K562 (cell line): ENCODE measurements at regions not wholly inside any gene's neighbourhood (a gene's known extent, or its start where the extent isn't known, plus 50 kb on each side); places are given as distances from the start of the nearest gene placed in this dataset.

Experiments
- ATAC-seq: fragments of 200-7000 bp; cut with Tn5 transposase; 3 replicates; pipeline ENCODE4 v1.9.1; 2020; ENCODE audit warnings: moderate library complexity
- BruUV-seq: library from RNA; stranded (reverse); fragments of 400-500 nt; replicated peaks from 2 replicates; lab custom pipeline; 2021; lab: Mats Ljungman, UMichigan
- CTCF ChIA-PET: fragments of 300-600 bp; formaldehyde crosslinking; extraction: SDS; loops from one replicate; lab custom pipeline; 2021; ENCODE audit warnings: low intra/inter-chr PET ratio; lab: Yijun Ruan, JAX
- POLR2A ChIA-PET: fragments of 300-600, 350-650 bp; sonication (Branson Sonifier 250); formaldehyde crosslinking; extraction: SDS; loops from one replicate; lab custom pipeline; 2021; ENCODE audit warnings: antibody characterized with exemption, inconsistent platforms; lab: Yijun Ruan, JAX
- DNase-seq, 4 experiments: peaks; one replicate each; pipeline versions ENCODE4 v3.0.0 to v3.0.0-alpha.2; 2011 to 2018; ENCODE audit warnings: low spot score in 3 of 4, mixed read lengths in 3 of 4; ENCODE audit errors: extremely low read depth in 1 of 4
- FAIRE-seq: peaks from 2 replicates; lab custom pipeline; 2011; peaks lifted over from hg19 to GRCh38; lab: Jason Lieb, UNC
- H2AFZ ChIP-seq: 2 replicates; pipeline ENCODE4 v1.6.0; 2011; ENCODE audit warnings: low read depth, low read length, control low read depth, inconsistent platforms
- H3K27ac ChIP-seq: fragments of 200-600 bp; 3 replicates; pipeline ENCODE4 v1.8.0; 2011; ENCODE audit warnings: low read depth, mild to moderate bottlenecking, control low read depth, inconsistent platforms, low read length, moderate library complexity, mixed read lengths; ENCODE audit errors: extremely low read depth
- H3K27me3 ChIP-seq, 2 experiments: fragments of 300-600 bp in 1 of 2; 2 replicates in 1 of 2; 3 replicates in 1 of 2; pipeline versions ENCODE4 v1.6.0 to v1.8.0; 2011; ENCODE audit warnings: inconsistent platforms in 2 of 2, low read length in 2 of 2, mild to moderate bottlenecking in 1 of 2, mixed read lengths in 1 of 2, moderate library complexity in 1 of 2; ENCODE audit not compliant: control insufficient read depth in 2 of 2, insufficient read depth in 2 of 2
- H3K36me3 ChIP-seq: fragments of 300-600 bp; 3 replicates; pipeline ENCODE4 v1.8.0; 2011; ENCODE audit warnings: mild to moderate bottlenecking, low read length, inconsistent platforms; ENCODE audit not compliant: control insufficient read depth, insufficient read depth
- H3K4me1 ChIP-seq, 2 experiments: fragments of 200-600 bp in 1 of 2; replicated peaks in 1 of 2; 2 replicates in 1 of 2; 3 replicates in 1 of 2; pipeline versions ENCODE4 v1.5.1 to v1.8.0; 2011; ENCODE audit warnings: inconsistent platforms in 2 of 2, low read length in 2 of 2, mild to moderate bottlenecking in 1 of 2, mixed read lengths in 1 of 2, moderate library complexity in 1 of 2; ENCODE audit not compliant: control insufficient read depth in 2 of 2, insufficient read depth in 2 of 2
- H3K4me2 ChIP-seq: 2 replicates; pipeline ENCODE4 v1.6.1; 2011; ENCODE audit warnings: low read length, control low read depth, inconsistent platforms, mixed read lengths; ENCODE audit not compliant: insufficient read depth
- H3K4me3 ChIP-seq: fragments of 200-600 bp; sonication (generic), shearing (Covaris generic); 2 replicates; pipeline ENCODE4 v1.5.1; 2016; ENCODE audit warnings: control low read depth, inconsistent platforms
- H3K79me2 ChIP-seq: fragments of 200-600 bp; 3 replicates; pipeline ENCODE4 v1.8.0; 2011; ENCODE audit warnings: low read length, inconsistent platforms; ENCODE audit not compliant: control insufficient read depth, insufficient read depth
- H3K9ac ChIP-seq, 2 experiments: 2 replicates each; pipeline versions ENCODE4 v1.6.0 to v1.6.1; 2011; ENCODE audit warnings: low read depth in 2 of 2, low read length in 2 of 2, control low read depth in 1 of 2, inconsistent platforms in 1 of 2, mild to moderate bottlenecking in 1 of 2, mixed read lengths in 1 of 2; ENCODE audit not compliant: insufficient read depth in 1 of 2
- H3K9me1 ChIP-seq: one replicate; pipeline ENCODE4 v1.6.0; 2011; ENCODE audit warnings: inconsistent platforms, mild to moderate bottlenecking, low read length, moderate library complexity; ENCODE audit not compliant: control insufficient read depth, insufficient read depth
- H3K9me3 ChIP-seq: replicated peaks from 2 replicates; pipeline ENCODE4 v1.5.1; 2011; ENCODE audit warnings: low read depth, low read length, inconsistent platforms; ENCODE audit not compliant: control insufficient read depth, insufficient read depth
- H4K20me1 ChIP-seq: replicated peaks from 2 replicates; pipeline ENCODE4 v1.6.1; 2011; ENCODE audit warnings: low read length, inconsistent platforms, mixed read lengths; ENCODE audit not compliant: control insufficient read depth, insufficient read depth
- CEBPG ChIP-seq, 3 experiments: fragments of 200-800 bp in 1 of 3; sonication (Bioruptor generic) in 1 of 3; sonication (generic) in 1 of 3; formaldehyde crosslinking in 1 of 3; IDR thresholded peaks in 2 of 3; conservative IDR thresholded peaks in 1 of 3; 2 replicates each; pipeline versions ENCODE4 v1.6.1 to v1.8.0; 2016 to 2022; ENCODE audit warnings: missing compliant biosample characterization in 2 of 3, missing genetic modification characterization in 2 of 3, mild to moderate bottlenecking in 1 of 3, missing genetic modification reagents in 1 of 3
- CREB1 ChIP-seq, 2 experiments: sonication (generic) in 1 of 2; formaldehyde crosslinking in 1 of 2; IDR thresholded peaks; 2 replicates each; pipeline versions ENCODE4 v1.6.1 to v1.8.0; 2012 to 2022; ENCODE audit warnings: inconsistent platforms in 1 of 2, mild to moderate bottlenecking in 1 of 2, missing genetic modification reagents in 1 of 2, moderate library complexity in 1 of 2
- CUX1 ChIP-seq: fragments of 200-800 bp; sonication (Bioruptor generic); IDR thresholded peaks from 2 replicates; pipeline ENCODE4 v1.6.1; 2016; ENCODE audit warnings: missing genetic modification characterization, missing compliant biosample characterization
- ERF ChIP-seq: fragments of 450-650 bp; formaldehyde crosslinking; IDR thresholded peaks from 2 replicates; pipeline ENCODE4 v1.4.0; 2020; ENCODE audit warnings: mild to moderate bottlenecking, mixed read lengths
- FOXP4 ChIP-seq: sonication (generic); formaldehyde crosslinking; IDR thresholded peaks from 2 replicates; pipeline ENCODE4 v1.8.0; 2022; ENCODE audit warnings: mild to moderate bottlenecking, missing genetic modification reagents, borderline replicate concordance
- RBM15 ChIP-seq: fragments of 200-400 bp; formaldehyde crosslinking; IDR thresholded peaks from 2 replicates; pipeline ENCODE4 v1.6.1; 2018; ENCODE audit warnings: mild to moderate bottlenecking, low read length, moderate library complexity; ENCODE audit not compliant: insufficient read depth
- SAFB ChIP-seq: fragments of 200-400 bp; formaldehyde crosslinking; IDR thresholded peaks from 2 replicates; pipeline ENCODE4 v1.6.1; 2017; ENCODE audit warnings: low read depth, low read length, borderline replicate concordance
- SNRNP70 ChIP-seq: fragments of 200-400 bp; formaldehyde crosslinking; optimal IDR thresholded peaks from 2 replicates; pipeline ENCODE3; 2017; ENCODE audit warnings: low read depth, low read length
- SP2 ChIP-seq: IDR thresholded peaks from 2 replicates; pipeline ENCODE4 v1.6.1; 2011; ENCODE audit warnings: mild to moderate bottlenecking, low read depth, low read length, moderate library complexity; ENCODE audit not compliant: poor library complexity, severe bottlenecking; ENCODE audit errors: extremely low read depth
- SRF ChIP-seq, 2 experiments: fragments of 250-450, 450-650 bp in 1 of 2; sonication (Bioruptor Pico) in 1 of 2; sonication (generic) in 1 of 2; formaldehyde crosslinking; IDR thresholded peaks; 2 replicates each; pipeline versions ENCODE4 v1.5.0 to v1.5.1; 2020 to 2022; ENCODE audit warnings: mild to moderate bottlenecking in 1 of 2, missing genetic modification reagents in 1 of 2
- XRCC3 ChIP-seq: fragments of 450-650 bp; IDR thresholded peaks from 2 replicates; pipeline ENCODE4 v1.6.1; 2017; ENCODE audit warnings: mild to moderate bottlenecking, moderate library complexity
- ZFP30 ChIP-seq: fragments of 250-450 bp; sonication (Bioruptor Pico); IDR thresholded peaks from 2 replicates; pipeline ENCODE4 v1.8.0; 2022; ENCODE audit warnings: moderate library complexity, mild to moderate bottlenecking, inconsistent platforms, borderline replicate concordance
- ZKSCAN8 ChIP-seq: fragments of 200-800 bp; sonication (Bioruptor generic); IDR thresholded peaks from 2 replicates; pipeline ENCODE4 v1.6.1; 2016; ENCODE audit warnings: missing genetic modification characterization, missing compliant biosample characterization
- WGBS: fragments of 100-300 bp; shearing (Covaris generic); methylation state at CpG from one replicate; pipeline ENCODE4 v1.1.6; 2016; ENCODE audit warnings: low coverage, mixed read lengths; ENCODE audit not compliant: insufficient coverage; ENCODE audit errors: missing lambda C conversion rate; 5-methylcytosine and 5-hydroxymethylcytosine counted together
- in situ Hi-C: fragments of 300-500 bp; cut with MboI; formaldehyde crosslinking; loops from 4 replicates; pipeline ENCODE4 v1.15.0; 2018; ENCODE audit warnings: inconsistent platforms, mixed read lengths
- intact Hi-C: fragments of 100-400 bp; cut with micrococcal nuclease; formaldehyde crosslinking; loops from 2 replicates; pipeline ENCODE4 v1.14.2; 2022

- TF ChIP-seq FOXP4 (CRISPR knock-in tag): no peak
Measured at GRCh38 chr18:73617981-73618380, 529.7 kb downstream of the FBXO15 start (continued).

GRCh38 chr18:73615506-73615905 is 532.1 kb downstream of the FBXO15 start:
- Histone ChIP-seq H3K27ac (no peak overlapping the region), H3K4me1 (no peaks in the 10 kb centered on the region), H2AFZ (no peak overlapping the region), H3K4me2 (no peak overlapping the region), H3K9me3 (no peaks in the 10 kb centered on the region), H3K79me2 (no peaks in the 10 kb centered on the region), H3K9ac (no peak overlapping the region), H3K36me3 (no peaks in the 10 kb centered on the region), H3K9me1 (no peaks in the 10 kb centered on the region), H3K4me3 (no peak overlapping the region), H3K27me3 (no peaks in the 10 kb centered on the region), H4K20me1 (no peaks in the 10 kb centered on the region)
- CTCF ChIA-PET: no interaction called here
- POLR2A ChIA-PET: no interaction called here
- no TSS peak for BruUV-seq
- intact Hi-C loops (no loop called here), in situ Hi-C loops (no loop called here)
- FAIRE-seq: no peak
- DNase-seq: no peak
- 0% methylated on average over 2 of the region's 3 CpGs for WGBS
- no peak for ATAC-seq
- no peak for TF ChIP-seq SAFB
- no peak for TF ChIP-seq SP2
- TF ChIP-seq CREB1 (IDR thresholded peaks at IDR 0.05): no peak
- no peak for TF ChIP-seq CREB1 (CRISPR knock-in tag; IDR thresholded peaks at IDR 0.05)
- no peak for TF ChIP-seq ERF (CRISPR knock-in tag)
- TF ChIP-seq SRF (CRISPR knock-in tag; IDR thresholded peaks at IDR 0.05): no peak
- no peak for TF ChIP-seq SNRNP70
- no peak for TF ChIP-seq RBM15
- no peak for TF ChIP-seq CEBPG (CRISPR knock-in tag; IDR thresholded peaks at IDR 0.05)
- no peak for TF ChIP-seq CEBPG (tag; conservative IDR thresholded peaks at IDR 0.05 in 1 of 2, IDR thresholded peaks at IDR 0.05 in 1 of 2)
- no peak for TF ChIP-seq ZKSCAN8 (CRISPR knock-in tag)
- no peak for TF ChIP-seq XRCC3
- TF ChIP-seq ZFP30: no peak
- TF ChIP-seq CUX1 (CRISPR knock-in tag): no peak
